HS-27A (cell line): ENCODE measurements at regions not wholly inside any gene's neighbourhood (a gene's known extent, or its start where the extent isn't known, plus 50 kb on each side); places are given as distances from the start of the nearest gene placed in this dataset.

ENCODE experiments used
- DNase-seq: peaks from one replicate; pipeline ENCODE4 v3.0.0-alpha.2; 2012; ENCODE audit warnings: low read depth, missing footprints

GRCh38 chr12:4015225-4016091 lies 142.3 kb upstream of the PARP11 start:
- DNase-seq: no peak

- no peak for DNase-seq
Observed at GRCh38 chr12:4014858-4015224, 141.6 kb upstream of the PARP11 start.

GRCh38 chr12:4014444-4014843 lies 141.2 kb upstream of the PARP11 start:
- DNase-seq: no peak

- no peak for DNase-seq
Observed at GRCh38 chr12:4012977-4013968, 140.1 kb upstream of the PARP11 start.

- no peak for DNase-seq
Observed at GRCh38 chr12:4012073-4012472, 138.9 kb upstream of the PARP11 start.

- DNase-seq: no peak
Observed at GRCh38 chr12:4011597-4011996, 138.4 kb upstream of the PARP11 start.

- no peak for DNase-seq
Observed at GRCh38 chr12:4009979-4010704, 136.9 kb upstream of the PARP11 start.

- no peak for DNase-seq
Observed at GRCh38 chr12:4006743-4007142, 133.5 kb upstream of the PARP11 start.

GRCh38 chr12:4005851-4006430 lies 132.7 kb upstream of the PARP11 start:
- no peak for DNase-seq

GRCh38 chr12:4003576-4003975 lies 130.4 kb upstream of the PARP11 start:
- DNase-seq: no peak

- no peak for DNase-seq
Observed at GRCh38 chr12:4002601-4003000, 129.4 kb upstream of the PARP11 start.

- no peak for DNase-seq
Observed at GRCh38 chr12:4001841-4002240, 128.6 kb upstream of the PARP11 start.

- no peak for DNase-seq
Observed at GRCh38 chr12:4001031-4001430, 127.8 kb upstream of the PARP11 start.

- DNase-seq: no peak
Observed at GRCh38 chr12:3999904-4000303, 126.7 kb upstream of the PARP11 start.

GRCh38 chr12:3998968-3999792 lies 126.0 kb upstream of the PARP11 start:
- DNase-seq: no peak

- no peak for DNase-seq
Observed at GRCh38 chr12:3998397-3998796, 125.2 kb upstream of the PARP11 start.

GRCh38 chr12:3996322-3996721 lies 123.1 kb upstream of the PARP11 start:
- DNase-seq: no peak

- DNase-seq: no peak
Observed at GRCh38 chr12:3995306-3995705, 122.1 kb upstream of the PARP11 start.

- no peak for DNase-seq
Observed at GRCh38 chr12:3994500-3994899, 121.3 kb upstream of the PARP11 start.

GRCh38 chr12:3992945-3993344 lies 119.7 kb upstream of the PARP11 start:
- DNase-seq: no peak
